ENCODE measurements at regions not wholly inside any gene's neighbourhood (a gene's known extent, or its start where the extent isn't known, plus 50 kb on each side); places are given as distances from the start of the nearest gene placed in this dataset.

DNA sequence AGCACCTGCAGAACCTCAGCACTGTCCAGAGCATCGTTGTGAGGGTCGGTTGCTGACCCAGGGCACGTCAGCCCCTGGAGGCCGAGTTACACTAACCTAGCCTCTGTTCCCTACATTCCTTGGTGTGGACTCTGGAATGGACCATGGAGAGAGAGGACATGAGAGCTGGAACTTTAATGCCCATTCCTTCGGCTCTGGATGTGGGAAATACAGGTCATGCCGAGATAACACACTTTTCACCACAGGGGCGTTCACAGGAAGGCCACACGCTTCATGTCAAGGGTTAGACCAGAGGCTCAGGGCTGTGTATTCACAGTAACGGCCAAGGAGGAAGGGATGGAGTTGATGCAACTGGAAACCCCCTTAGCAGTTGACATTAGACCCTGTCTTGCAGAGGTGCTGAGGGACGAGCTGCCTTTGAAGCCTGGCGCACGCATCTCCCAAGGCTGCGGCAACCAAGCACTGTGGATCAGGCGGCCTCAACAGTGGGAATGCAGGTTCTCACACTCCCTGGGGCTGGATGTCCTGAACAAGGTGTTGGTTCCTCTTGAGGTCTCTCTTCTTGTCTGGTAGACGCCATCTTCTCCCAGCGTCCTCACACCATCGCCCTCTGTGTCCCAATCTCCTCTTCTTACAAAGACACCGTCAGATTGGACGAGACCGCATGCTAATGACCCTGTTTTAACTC lies 245.2 kb downstream of the KLF6 start:
- TF ChIP-seq, protein P1, sequence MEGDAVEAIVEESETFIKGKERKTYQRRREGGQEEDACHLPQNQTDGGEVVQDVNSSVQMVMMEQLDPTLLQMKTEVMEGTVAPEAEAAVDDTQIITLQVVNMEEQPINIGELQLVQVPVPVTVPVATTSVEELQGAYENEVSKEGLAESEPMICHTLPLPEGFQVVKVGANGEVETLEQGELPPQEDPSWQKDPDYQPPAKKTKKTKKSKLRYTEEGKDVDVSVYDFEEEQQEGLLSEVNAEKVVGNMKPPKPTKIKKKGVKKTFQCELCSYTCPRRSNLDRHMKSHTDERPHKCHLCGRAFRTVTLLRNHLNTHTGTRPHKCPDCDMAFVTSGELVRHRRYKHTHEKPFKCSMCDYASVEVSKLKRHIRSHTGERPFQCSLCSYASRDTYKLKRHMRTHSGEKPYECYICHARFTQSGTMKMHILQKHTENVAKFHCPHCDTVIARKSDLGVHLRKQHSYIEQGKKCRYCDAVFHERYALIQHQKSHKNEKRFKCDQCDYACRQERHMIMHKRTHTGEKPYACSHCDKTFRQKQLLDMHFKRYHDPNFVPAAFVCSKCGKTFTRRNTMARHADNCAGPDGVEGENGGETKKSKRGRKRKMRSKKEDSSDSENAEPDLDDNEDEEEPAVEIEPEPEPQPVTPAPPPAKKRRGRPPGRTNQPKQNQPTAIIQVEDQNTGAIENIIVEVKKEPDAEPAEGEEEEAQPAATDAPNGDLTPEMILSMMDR (IDR thresholded peaks at IDR 0.05 in 4 of 5, conservative IDR thresholded peaks at IDR 0.05 in 1 of 5) = no peak
- no peak for TF ChIP-seq POLR2A (IDR thresholded peaks at IDR 0.05)

Data from gastrocnemius medialis (tissue), 4 donors.